Ascending aorta (tissue), 2 donors: ENCODE measurements at regions not wholly inside any gene's neighbourhood (a gene's known extent, or its start where the extent isn't known, plus 50 kb on each side); places are given as distances from the start of the nearest gene placed in this dataset.

ENCODE experiments used
- DNase-seq, 2 donors: peaks; one replicate each; pipeline ENCODE4 v3.0.0-alpha.2; 2019; ENCODE audit warnings: low spot score in 2 of 2
- H3K27ac ChIP-seq, 2 donors: fragments of 200-600 bp; sonication (generic); one replicate each; pipeline ENCODE4 v1.5.1; 2016 to 2017; ENCODE audit warnings: mild to moderate bottlenecking in 1 of 2
- H3K27me3 ChIP-seq: fragments of 200-600 bp; sonication (generic); one replicate; pipeline ENCODE4 v1.5.1; 2017
- H3K36me3 ChIP-seq, 2 donors: fragments of 200-600 bp; sonication (generic); one replicate each; pipeline ENCODE4 v1.5.1; 2016
- H3K4me1 ChIP-seq, 2 donors: fragments of 200-600 bp; sonication (generic); one replicate each; pipeline ENCODE4 v1.5.1; 2016 to 2017; ENCODE audit warnings: mild to moderate bottlenecking in 1 of 2
- H3K4me3 ChIP-seq, 2 donors: fragments of 200-600 bp; sonication (generic); one replicate each; pipeline ENCODE4 v1.5.1; 2016 to 2017; ENCODE audit warnings: mild to moderate bottlenecking in 1 of 2
- H3K9me3 ChIP-seq, 2 donors: fragments of 200-600 bp; sonication (generic); one replicate each; pipeline ENCODE4 v1.5.1; 2016
- CTCF ChIP-seq, 3 experiments: fragments of 200-600 bp in 2 of 3; fragments of 450-650 bp in 1 of 3; sonication (generic) in 2 of 3; IDR thresholded peaks; one replicate each; pipeline ENCODE4 v1.5.1; 2016 to 2019; ENCODE audit warnings: antibody characterized with exemption in 3 of 3, mild to moderate bottlenecking in 1 of 3, moderate library complexity in 1 of 3
- intact Hi-C: fragments of 100-400 bp; cut with DNase I; formaldehyde crosslinking; loops from one replicate; pipeline ENCODE4 v1.15.1; 2023

GRCh38 chr16:85441189-85441889 lies 171.8 kb upstream of the GSE1 start:
- intact Hi-C loops, result no loop called here
- Histone ChIP-seq H3K4me3 (no peak overlapping the region), H3K9me3 (no peaks in the 10 kb centered on the region), H3K27ac (no peak overlapping the region), H3K27me3 (no peaks in the 10 kb centered on the region), H3K4me1 (peaks cover 9 to 18% of the 10 kb centered on the region in 2 donors), H3K36me3 (peaks cover 0 to 4% of the 10 kb centered on the region in 2 donors)
- TF ChIP-seq CTCF (IDR thresholded peaks at IDR 0.05), result no peak
- no peak for DNase-seq

- intact Hi-C loops, result no loop called here
- H3K9me3 ChIP-seq, result no peaks in the 10 kb centered on the region
- peaks cover 0 to 4% of the 10 kb centered on the region in 2 donors for H3K36me3 ChIP-seq
- no peak for DNase-seq
- H3K4me3 ChIP-seq, result no peak overlapping the region
- H3K4me1 ChIP-seq, result peaks cover 2 to 10% of the 10 kb centered on the region in 2 donors
- H3K27ac ChIP-seq, result no peak overlapping the region
- no peaks in the 10 kb centered on the region for H3K27me3 ChIP-seq
- TF ChIP-seq CTCF (IDR thresholded peaks at IDR 0.05), result no peak
These were observed 171.0 kb upstream of the GSE1 start for GRCh38 chr16:85441890-85442670.

- Histone ChIP-seq H3K27ac (no peak overlapping the region), H3K27me3 (no peaks in the 10 kb centered on the region), H3K4me3 (no peak overlapping the region), H3K36me3 (peaks cover 0 to 4% of the 10 kb centered on the region in 2 donors), H3K9me3 (no peaks in the 10 kb centered on the region), H3K4me1 (peaks cover 0 to 6% of the 10 kb centered on the region in 2 donors)
- TF ChIP-seq CTCF (IDR thresholded peaks at IDR 0.05), result no peak
- intact Hi-C loops, result no loop called here
- DNase-seq, result no peak
These were observed 170.0 kb upstream of the GSE1 start for GRCh38 chr16:85443116-85443515.

GRCh38 chr16:85443531-85443930 lies 169.6 kb upstream of the GSE1 start:
- no peak for TF ChIP-seq CTCF (IDR thresholded peaks at IDR 0.05)
- Histone ChIP-seq H3K4me3 (no peak overlapping the region), H3K27me3 (no peaks in the 10 kb centered on the region), H3K36me3 (peaks cover 0 to 3% of the 10 kb centered on the region in 2 donors), H3K4me1 (peaks cover 0 to 6% of the 10 kb centered on the region in 2 donors), H3K27ac (no peak overlapping the region), H3K9me3 (no peaks in the 10 kb centered on the region)
- DNase-seq, result no peak
- intact Hi-C loops, result no loop called here

GRCh38 chr16:85445064-85445778 lies 167.9 kb upstream of the GSE1 start:
- intact Hi-C loops, result no loop called here
- H3K27me3 ChIP-seq, result no peaks in the 10 kb centered on the region
- H3K4me1 ChIP-seq, result peaks cover 6 to 8% of the 10 kb centered on the region in 2 donors
- H3K27ac ChIP-seq, result no peak overlapping the region
- no peak for TF ChIP-seq CTCF (IDR thresholded peaks at IDR 0.05)
- no peak for DNase-seq
- no peaks in the 10 kb centered on the region for H3K36me3 ChIP-seq
- H3K4me3 ChIP-seq, result no peak overlapping the region
- H3K9me3 ChIP-seq, result no peaks in the 10 kb centered on the region
